Retina (tissue), 1 donor: ENCODE measurements at regions not wholly inside any gene's neighbourhood (a gene's known extent, or its start where the extent isn't known, plus 50 kb on each side); places are given as distances from the start of the nearest gene placed in this dataset.
A peak's percentile ranks its signal among the peaks of the same experiment; 100 is the strongest.

Experiments used
- DNase-seq: peaks from one replicate; pipeline ENCODE4 v3.0.0-alpha.2; 2016

- no peak for DNase-seq
Measured at GRCh38 chr13:40404967-40405716, 261.3 kb downstream of the FOXO1 start.

DNA sequence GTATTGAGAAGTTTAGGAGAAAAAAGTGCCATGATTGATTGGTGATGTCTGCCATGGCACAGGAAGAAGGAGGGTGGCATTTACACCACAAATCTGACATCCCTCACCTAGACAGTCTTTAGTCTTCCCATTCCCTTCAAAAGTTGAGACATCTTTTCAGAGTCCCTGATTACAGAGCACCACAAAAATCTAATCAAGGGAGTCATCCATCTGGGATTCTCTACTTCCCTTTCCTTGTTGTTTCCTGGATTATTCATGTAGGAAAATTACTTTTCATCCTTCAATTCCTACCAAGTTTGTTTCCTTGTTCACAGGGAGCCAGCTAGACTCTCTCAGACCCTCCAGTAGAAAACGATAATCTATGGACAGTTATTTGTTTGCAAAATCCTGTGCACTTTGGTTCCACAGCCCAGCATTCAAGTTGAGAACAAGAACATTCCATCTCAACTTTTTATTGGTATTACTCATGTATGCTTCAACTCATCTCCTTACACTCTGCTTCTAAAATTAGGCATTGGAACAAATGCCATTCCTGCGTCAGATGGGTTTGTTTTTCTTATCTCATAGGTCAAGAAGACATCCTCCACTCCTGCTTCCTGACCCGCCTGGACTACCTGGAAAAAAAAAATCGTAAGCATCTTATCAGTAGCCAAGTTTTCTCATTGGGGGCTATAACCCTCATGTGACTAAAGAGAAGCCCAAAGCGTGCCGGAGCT is 259.9 kb downstream of the FOXO1 start:
- DNase-seq, result no peak

GRCh38 chr13:40407567-40407966 is 258.9 kb downstream of the FOXO1 start:
- no peak for DNase-seq

DNA sequence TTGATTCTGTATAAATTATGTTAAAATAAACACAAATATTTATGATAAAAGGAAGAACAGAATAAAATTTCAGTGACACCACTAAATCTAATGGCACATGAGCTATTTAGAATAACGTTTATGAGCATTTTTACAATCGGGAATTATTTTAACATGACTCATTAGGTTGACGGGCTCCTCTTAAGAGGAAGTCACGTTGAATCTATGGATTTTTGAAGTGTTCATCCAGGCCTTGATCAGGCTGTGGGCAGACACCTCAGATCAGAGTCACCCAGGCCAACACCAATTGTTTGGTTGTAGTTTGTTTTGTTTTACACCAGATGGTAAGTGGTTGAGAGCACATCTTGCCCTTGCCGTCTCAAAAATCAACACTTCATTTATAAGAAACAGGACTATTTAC is 257.8 kb downstream of the FOXO1 start:
- no peak for DNase-seq

DNA sequence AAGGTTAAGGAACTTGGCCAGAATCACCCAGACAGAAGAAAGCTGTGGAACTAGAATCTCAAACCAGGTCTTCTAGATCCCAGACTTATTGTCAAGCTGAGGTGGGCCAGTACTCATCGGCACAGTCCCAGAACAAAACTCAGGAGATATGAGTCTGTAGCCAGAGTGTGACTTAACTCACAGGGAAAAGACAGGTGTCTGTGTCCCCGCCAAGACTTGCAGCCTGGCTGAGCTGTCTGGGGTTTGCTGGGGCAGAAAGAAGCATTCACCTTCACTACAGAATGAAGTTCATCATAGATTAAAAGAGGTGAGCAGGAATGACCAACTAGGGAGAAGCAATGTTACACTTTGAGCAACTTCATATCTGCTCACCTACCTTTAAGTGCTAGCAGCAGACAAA is 257.2 kb downstream of the FOXO1 start:
- DNase-seq, result no peak

DNA sequence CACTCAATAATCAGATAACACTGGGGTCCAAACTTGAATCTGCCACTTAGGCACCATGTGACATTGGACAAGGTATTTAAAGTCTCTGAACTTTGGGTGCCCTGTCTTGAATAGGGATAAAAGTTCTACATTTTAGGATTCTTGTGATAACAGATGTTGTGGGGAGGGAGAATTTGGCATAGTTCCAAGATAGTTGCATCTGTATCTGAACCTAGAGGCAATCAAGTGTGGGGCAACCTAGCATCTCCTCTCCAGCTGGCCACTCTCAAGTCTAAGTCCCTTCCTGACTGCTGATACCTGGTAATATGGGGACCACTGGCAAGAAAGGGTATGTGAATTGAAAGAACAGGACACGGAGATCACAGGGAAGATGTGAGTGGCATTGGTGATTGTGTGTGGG is 256.1 kb downstream of the FOXO1 start:
- no peak for DNase-seq

GRCh38 chr13:40420160-40420740 is 246.2 kb downstream of the FOXO1 start:
- DNase-seq, result no peak

- DNase-seq, result no peak
Measured at GRCh38 chr13:40422588-40423235, 243.7 kb downstream of the FOXO1 start.

DNA sequence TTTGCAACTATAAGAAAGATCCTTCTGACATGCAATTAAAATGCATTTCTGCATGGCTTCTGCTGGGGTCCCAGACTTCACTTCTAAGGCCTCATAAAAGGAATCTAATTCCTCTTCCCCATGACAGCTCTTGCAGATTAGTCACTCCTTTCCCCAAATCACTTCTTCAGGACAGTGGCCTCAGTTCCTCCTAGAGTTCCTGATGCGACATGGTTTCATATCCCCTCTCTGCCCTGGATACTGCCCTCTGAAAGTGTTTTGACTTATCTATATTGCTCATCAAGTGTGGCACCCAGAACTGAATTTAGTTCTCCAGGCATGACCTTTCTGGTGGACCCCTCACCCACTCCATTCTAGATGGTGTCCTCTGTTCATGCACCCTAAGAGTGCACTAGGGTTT is 238.1 kb downstream of the FOXO1 start:
- DNase-seq, result no peak

GRCh38 chr13:40429706-40430545 is 236.5 kb downstream of the FOXO1 start:
- DNase-seq, result peak; percentile 60

GRCh38 chr13:40432018-40432978 is 234.1 kb downstream of the FOXO1 start:
- no peak for DNase-seq

GRCh38 chr13:40433001-40433400 is 233.4 kb downstream of the FOXO1 start:
- no peak for DNase-seq

- DNase-seq, result no peak
Measured at GRCh38 chr13:40433577-40433976, 232.9 kb downstream of the FOXO1 start.

DNA sequence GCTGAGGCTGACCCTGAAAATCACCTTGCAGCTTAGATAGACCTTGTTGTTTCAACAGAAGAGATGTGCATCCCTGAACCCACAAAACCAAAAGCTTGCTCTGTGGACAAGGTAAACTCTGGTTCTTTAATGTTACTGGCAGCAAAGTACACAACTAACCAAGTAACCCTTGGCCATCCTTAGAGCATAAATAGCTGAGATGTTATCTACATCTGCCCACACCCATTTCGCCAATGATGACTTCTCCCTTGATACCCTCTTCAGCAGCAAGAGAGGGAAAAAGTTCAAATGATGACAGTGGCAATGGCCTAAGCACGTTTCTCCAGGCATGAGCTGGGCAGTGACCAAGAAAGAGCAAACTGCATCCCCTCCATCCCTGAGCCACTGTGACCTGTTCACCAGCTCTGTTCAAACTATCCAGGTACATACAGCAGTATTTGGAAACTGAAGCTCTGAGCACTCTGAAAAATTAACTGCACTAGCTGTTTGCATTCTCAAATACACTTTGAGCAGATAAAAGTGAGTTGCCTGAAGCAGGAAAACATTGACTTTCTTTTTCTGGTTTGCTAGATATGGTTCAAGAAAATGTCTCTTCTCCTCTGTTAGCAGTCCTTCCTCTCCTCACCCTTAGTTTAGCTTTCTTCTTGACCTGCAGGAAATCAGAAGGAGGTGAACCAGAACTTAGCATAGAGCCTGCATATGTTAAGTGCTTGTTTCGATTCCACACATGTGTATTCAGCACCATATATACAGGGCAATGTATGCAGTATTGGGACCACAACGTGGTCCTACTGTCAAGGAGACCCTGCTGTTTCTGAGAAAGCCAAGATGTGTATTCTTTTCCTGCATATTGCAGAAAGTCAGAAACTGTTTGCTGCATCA is 231.7 kb downstream of the FOXO1 start:
- no peak for DNase-seq

GRCh38 chr13:40438022-40438680 is 228.3 kb downstream of the FOXO1 start:
- no peak for DNase-seq

DNA sequence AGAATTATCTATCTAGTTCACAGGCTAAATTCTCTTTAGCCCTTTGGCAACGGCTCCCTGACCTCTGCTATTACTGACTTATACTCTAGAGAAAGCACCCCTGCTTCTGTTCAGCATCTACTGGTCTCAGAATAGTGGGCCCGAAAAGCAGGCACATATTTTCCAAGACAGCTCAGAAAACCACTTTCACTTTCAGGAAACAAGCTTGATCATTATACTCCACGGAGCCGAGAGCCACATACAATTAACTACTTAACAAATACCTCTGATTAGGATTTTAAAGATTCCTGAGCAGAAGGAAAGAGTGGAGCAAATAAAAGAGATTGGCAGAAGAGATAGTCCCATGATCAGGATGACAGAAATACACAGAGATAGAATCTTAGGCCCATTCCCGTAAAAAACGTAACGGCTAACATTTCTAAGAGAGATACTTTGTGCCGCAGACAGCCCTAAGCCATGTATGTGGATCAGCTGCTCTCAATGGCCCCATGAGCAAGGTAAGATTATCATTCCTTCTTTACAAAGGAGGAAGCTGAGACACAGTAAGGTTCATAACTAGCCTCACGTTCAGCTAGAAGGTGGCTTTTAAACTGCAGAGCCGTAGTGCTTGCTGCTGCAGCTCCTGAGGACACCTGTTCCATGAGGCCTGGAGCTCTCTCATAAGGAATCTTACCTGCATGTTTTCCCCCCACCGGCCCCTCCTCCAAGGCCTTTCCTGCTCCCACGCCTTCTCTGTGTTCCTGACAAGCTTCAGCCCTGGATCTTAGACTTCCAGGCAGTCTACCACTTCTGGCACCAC is 227.2 kb downstream of the FOXO1 start:
- no peak for DNase-seq

DNA sequence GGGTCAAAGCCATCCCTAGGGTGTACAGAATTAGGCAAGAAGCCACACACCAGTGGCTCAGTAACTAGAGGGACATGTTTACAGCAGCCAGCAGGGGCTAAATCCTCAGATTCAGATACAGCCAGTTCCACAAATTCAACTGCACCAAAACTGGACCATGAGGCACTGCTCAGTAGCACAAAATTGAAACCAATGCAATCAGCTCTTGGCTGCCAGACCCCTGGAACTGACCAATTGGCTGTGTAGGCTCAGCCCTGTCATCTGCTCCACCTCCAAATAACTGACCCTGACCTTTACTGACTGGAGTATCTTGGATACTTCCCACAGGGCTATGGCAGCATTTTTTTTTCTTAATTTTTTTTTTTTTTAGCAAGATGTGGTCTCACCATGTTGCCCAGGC is 226.5 kb downstream of the FOXO1 start:
- no peak for DNase-seq

DNA sequence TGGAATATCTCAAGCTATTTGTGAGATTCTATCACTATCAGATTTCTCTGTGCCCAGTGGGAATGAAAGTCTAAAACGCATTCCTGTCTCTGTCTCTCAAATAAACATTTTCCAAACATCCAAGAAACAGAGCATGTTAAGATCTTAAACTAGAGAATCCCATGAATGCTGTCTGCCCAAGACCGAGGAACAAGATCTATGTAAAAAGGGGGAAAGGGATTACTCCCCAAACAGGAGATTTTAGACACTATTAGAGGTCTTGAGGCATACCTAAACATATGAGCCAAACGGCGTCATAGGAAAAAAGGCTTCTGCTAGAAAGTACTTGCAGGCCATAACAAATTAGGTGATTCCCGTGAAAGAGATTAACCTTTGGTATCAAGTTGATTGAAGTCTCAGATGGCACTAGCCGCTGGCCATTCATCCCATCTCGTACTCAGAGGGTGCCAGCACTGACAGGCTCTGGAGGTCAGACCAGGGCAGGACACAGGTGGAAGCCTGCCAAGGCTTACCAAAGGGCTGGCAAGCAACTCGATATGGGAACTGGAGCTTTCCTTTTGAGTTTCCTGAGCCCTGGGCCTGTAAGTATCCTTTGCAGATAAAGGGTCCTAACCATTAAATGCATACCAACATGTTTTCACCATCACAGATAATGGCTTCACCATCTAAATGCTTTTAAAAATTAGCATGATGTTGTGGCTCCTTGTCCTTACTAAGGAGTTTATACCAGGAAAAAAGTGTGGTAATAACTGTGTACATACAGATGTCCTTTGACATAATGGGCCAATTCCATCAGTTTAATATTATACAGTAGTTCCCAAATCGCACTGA is 225.2 kb downstream of the FOXO1 start:
- DNase-seq, result no peak
